Calu3 (cell line): ENCODE measurements at regions not wholly inside any gene's neighbourhood (a gene's known extent, or its start where the extent isn't known, plus 50 kb on each side); places are given as distances from the start of the nearest gene placed in this dataset.
A peak's percentile ranks its signal among the peaks of the same experiment; 100 is the strongest.

Experiments used
- BruUV-seq: library from RNA; stranded (reverse); fragments of 400-500 nt; replicated peaks from 2 replicates; lab custom pipeline; 2021; lab: Mats Ljungman, UMichigan
- CTCF ChIA-PET: fragments of 300-600 bp; sonication (Branson Sonifier 250); formaldehyde crosslinking; loops from one replicate; lab custom pipeline; 2022; ENCODE audit warnings: antibody characterized with exemption; lab: Charles Lee
- DNase-seq: peaks from one replicate; pipeline ENCODE4 v3.0.0; 2022
- H3K27ac Mint-ChIP-seq: one replicate; pipeline ENCODE4 v1.8.0; 2022; ENCODE audit warnings: mixed read lengths; ENCODE audit not compliant: unreplicated experiment
- H3K27me3 Mint-ChIP-seq: one replicate; pipeline ENCODE4 v1.8.0; 2022; ENCODE audit warnings: mixed read lengths; ENCODE audit not compliant: unreplicated experiment
- H3K36me3 Mint-ChIP-seq: one replicate; pipeline ENCODE4 v1.8.0; 2022; ENCODE audit warnings: mild to moderate bottlenecking, moderate library complexity, mixed read lengths; ENCODE audit not compliant: insufficient read depth, unreplicated experiment
- H3K4me1 Mint-ChIP-seq: one replicate; pipeline ENCODE4 v1.8.0; 2022; ENCODE audit warnings: mild to moderate bottlenecking, low read depth, mixed read lengths; ENCODE audit not compliant: unreplicated experiment
- H3K4me3 Mint-ChIP-seq: one replicate; pipeline ENCODE4 v1.8.0; 2022; ENCODE audit warnings: mild to moderate bottlenecking, low read depth, moderate library complexity, mixed read lengths; ENCODE audit not compliant: unreplicated experiment
- H3K9me3 Mint-ChIP-seq: one replicate; pipeline ENCODE4 v1.8.0; 2022; ENCODE audit warnings: low read depth, mixed read lengths; ENCODE audit not compliant: unreplicated experiment
- intact Hi-C: fragments of 100-400 bp; cut with micrococcal nuclease; formaldehyde crosslinking; loops from one replicate; pipeline ENCODE4 v1.10.0; 2022; ENCODE audit not compliant: unreplicated experiment
- TF ChIP-seq, protein P1 (sequence below): fragments of 200-600 bp; IDR thresholded peaks from one replicate; pipeline ENCODE4 v1.8.0; 2022; ENCODE audit warnings: antibody characterized with exemption; ENCODE audit not compliant: unreplicated experiment

GRCh38 chr5:164097749-164098148, 592.3 kb downstream of the MAT2B start:
- H3K27me3 Mint-ChIP-seq = no peaks in the 10 kb centered on the region
- H3K4me3 Mint-ChIP-seq = no peak overlapping the region
- no peaks in the 10 kb centered on the region for H3K9me3 Mint-ChIP-seq
- peak overlapping the region; percentile 63 for H3K27ac Mint-ChIP-seq
- TF ChIP-seq, protein P1, sequence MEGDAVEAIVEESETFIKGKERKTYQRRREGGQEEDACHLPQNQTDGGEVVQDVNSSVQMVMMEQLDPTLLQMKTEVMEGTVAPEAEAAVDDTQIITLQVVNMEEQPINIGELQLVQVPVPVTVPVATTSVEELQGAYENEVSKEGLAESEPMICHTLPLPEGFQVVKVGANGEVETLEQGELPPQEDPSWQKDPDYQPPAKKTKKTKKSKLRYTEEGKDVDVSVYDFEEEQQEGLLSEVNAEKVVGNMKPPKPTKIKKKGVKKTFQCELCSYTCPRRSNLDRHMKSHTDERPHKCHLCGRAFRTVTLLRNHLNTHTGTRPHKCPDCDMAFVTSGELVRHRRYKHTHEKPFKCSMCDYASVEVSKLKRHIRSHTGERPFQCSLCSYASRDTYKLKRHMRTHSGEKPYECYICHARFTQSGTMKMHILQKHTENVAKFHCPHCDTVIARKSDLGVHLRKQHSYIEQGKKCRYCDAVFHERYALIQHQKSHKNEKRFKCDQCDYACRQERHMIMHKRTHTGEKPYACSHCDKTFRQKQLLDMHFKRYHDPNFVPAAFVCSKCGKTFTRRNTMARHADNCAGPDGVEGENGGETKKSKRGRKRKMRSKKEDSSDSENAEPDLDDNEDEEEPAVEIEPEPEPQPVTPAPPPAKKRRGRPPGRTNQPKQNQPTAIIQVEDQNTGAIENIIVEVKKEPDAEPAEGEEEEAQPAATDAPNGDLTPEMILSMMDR = no peak
- CTCF ChIA-PET = interaction anchor here (1.0 kb wide), 1 partner anchor 47 kb away, joined by 3 read pairs; no protein-coding TSS in a partner anchor
- intact Hi-C loops = loop anchor here (5.0 kb wide), 1 partner anchor 160 kb away; no protein-coding TSS in a partner anchor
- peaks cover 19% of the 10 kb centered on the region for H3K4me1 Mint-ChIP-seq
- no TSS peak for BruUV-seq
- DNase-seq = no peak
- H3K36me3 Mint-ChIP-seq = no peaks in the 10 kb centered on the region

- Mint-ChIP-seq H3K27me3 (no peaks in the 10 kb centered on the region), H3K27ac (no peak overlapping the region), H3K4me1 (peaks cover 19% of the 10 kb centered on the region), H3K4me3 (no peak overlapping the region), H3K36me3 (no peaks in the 10 kb centered on the region), H3K9me3 (no peaks in the 10 kb centered on the region)
- CTCF ChIA-PET = no interaction called here
- no TSS peak for BruUV-seq
- DNase-seq = no peak
- intact Hi-C loops = loop anchor here (5.0 kb wide), 1 partner anchor 159 kb away; no protein-coding TSS in a partner anchor
- TF ChIP-seq, protein P1 = no peak
Measured at GRCh38 chr5:164098531-164098930, 593.1 kb downstream of the MAT2B start.

DNA sequence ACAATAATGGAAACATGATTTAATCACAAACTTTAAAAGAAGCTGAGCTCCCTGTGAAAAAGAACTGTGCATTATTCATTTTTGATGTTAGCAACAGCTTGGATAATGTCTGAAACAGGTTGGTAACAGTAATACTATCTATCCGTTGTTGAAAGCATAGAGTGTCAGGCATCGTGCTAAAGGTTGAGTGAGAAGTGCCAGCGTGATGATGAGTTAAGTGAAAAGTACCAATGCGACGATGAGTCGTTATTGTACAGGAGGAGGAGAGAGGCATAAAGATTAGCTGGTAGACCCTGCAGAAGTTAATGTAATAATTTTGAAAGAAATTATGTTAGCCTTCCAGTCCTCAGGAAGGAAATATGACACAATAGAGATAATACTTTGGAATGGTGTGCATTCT, 593.6 kb downstream of the MAT2B start:
- CTCF ChIA-PET = no interaction called here
- no peaks in the 10 kb centered on the region for H3K9me3 Mint-ChIP-seq
- intact Hi-C loops = loop anchor here (5.0 kb wide), 1 partner anchor 158 kb away; no protein-coding TSS in a partner anchor
- no peak overlapping the region for H3K4me3 Mint-ChIP-seq
- DNase-seq = no peak
- H3K27me3 Mint-ChIP-seq = no peaks in the 10 kb centered on the region
- TF ChIP-seq, protein P1 = no peak
- no peaks in the 10 kb centered on the region for H3K36me3 Mint-ChIP-seq
- peaks cover 19% of the 10 kb centered on the region for H3K4me1 Mint-ChIP-seq
- BruUV-seq = no TSS peak
- no peak overlapping the region for H3K27ac Mint-ChIP-seq

GRCh38 chr5:164115420-164115819, 610.0 kb downstream of the MAT2B start:
- no peaks in the 10 kb centered on the region for H3K36me3 Mint-ChIP-seq
- CTCF ChIA-PET = no interaction called here
- no peak for DNase-seq
- no peak overlapping the region for H3K27ac Mint-ChIP-seq
- no peaks in the 10 kb centered on the region for H3K27me3 Mint-ChIP-seq
- peaks cover 2% of the 10 kb centered on the region for H3K9me3 Mint-ChIP-seq
- no peak overlapping the region for H3K4me3 Mint-ChIP-seq
- BruUV-seq = no TSS peak
- TF ChIP-seq, protein P1 = no peak
- intact Hi-C loops = no loop called here
- peaks cover 14% of the 10 kb centered on the region for H3K4me1 Mint-ChIP-seq
